T-helper 9 cell (primary cell): ENCODE measurements at regions not wholly inside any gene's neighbourhood (a gene's known extent, or its start where the extent isn't known, plus 50 kb on each side); places are given as distances from the start of the nearest gene placed in this dataset.
"Not testable (repeated sequence)": the region's sequence is repeated elsewhere in the genome, so short reads cannot be mapped to it uniquely, and the experiment has no call there.

Experiments
- DNase-seq: peaks from one replicate; pipeline ENCODE4 v3.0.0-alpha.2; 2020

DNA sequence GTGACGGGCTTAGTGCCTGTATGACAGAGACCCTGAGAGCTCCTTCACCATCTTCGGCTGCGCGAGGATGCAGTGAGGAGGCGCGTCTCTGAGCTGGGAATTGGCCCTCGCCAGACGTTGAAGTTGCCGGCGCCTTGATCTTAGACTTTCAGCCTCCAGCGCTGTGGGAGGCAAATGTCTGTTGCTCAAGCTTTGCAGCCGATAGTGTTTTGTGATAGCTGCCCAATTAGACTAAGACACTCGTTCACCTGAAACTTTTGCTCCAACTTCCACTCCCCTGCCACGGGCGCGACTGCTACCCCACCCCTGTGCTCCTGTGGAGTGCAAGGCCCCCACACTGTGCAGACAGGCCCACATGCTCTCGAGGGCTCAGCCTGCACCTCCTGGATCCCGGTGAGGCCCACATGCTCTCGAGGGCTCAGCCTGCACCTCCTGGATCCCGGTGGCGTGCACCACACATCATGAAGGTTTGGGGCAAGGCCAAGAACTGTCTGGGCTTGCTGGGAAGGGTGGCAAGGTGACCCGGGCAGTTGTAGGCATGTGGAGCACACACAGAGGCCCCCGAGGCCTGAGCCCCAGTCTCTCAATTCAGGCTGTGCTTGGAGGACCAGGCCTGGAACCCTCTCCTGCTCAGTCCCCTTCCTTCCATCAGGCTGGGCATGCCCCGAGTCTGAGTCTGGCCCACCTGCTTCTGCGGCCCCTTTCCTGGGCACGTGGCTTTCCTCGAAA is 324.6 kb downstream of the TMEM121 start:
- no peak for DNase-seq

GRCh38 chr14:105851716-105852377 is 325.5 kb downstream of the TMEM121 start:
- DNase-seq, result no peak

DNA sequence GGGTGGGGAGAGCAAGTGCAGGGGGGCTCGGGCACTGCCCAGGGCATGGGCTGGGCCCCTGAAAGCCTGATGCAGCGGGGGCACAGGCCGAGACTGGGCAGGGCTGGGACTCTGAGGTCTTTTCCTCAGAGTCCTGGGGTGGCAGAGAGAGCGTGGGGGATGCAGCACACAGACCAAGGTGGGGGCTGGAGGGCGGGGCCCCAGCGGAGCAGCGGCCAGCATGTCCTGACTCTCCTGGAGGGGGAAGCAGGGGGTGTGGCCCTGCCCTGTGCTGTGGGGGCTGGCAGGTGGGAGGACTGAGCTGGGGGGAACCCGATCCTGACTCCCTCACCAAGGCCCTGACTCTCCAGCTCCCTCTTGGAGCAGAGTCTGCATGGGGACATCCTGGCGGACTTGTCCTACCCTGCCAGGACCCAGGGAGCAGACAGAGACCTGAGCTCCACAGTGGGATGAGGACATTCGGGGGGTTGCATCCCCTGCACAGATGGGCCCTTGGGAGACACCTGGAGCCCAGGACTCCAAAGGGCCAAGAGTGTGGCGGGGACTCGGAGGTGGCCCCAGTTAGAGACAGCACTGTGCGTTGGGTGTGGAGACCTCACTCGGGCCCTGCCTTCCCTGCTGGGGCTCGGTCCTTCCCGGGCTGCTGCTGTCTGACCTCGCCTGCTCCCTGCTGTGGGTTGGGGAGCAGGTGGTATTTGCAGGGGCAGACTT is 326.1 kb downstream of the TMEM121 start:
- no peak for DNase-seq

DNA sequence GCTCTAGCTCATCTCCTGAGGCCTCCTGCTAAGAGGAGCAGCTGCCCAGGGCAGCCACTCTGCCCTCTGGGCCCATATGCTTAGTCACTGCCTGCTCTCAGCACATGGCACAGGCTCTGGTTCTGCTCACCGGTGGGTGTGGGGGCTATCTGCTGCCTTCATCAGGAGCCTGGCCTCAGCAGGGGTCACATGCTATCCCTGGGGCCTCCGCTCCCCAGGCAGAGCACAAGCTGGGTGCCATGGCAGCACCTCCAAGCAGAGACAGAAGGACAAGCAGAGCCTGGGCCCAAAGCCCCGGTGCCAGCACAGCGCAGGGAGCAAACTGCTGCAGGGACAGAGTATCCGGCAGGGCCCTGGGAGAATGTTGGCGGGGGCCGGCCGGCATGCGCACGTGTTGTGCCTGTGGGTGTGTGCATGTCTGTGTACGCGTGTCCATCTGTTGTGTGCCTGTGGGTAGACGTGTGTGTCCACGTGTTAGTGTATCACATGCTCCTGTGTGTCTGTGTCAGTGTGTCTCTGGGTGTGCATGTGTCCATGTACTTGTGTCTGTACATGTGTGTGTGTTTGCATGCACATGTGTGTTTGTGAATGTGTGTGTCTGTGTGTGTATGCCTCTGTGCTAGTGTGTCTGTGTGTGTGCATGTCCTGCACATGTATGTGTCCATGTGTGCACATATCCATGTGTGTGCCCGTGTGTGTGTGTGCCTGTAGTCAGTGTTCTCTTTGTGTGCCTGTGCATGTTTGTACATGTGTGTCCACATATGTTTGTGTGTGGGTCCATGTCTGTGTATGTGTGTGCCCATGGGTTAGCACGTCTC is 326.9 kb downstream of the TMEM121 start:
- no peak for DNase-seq

DNA sequence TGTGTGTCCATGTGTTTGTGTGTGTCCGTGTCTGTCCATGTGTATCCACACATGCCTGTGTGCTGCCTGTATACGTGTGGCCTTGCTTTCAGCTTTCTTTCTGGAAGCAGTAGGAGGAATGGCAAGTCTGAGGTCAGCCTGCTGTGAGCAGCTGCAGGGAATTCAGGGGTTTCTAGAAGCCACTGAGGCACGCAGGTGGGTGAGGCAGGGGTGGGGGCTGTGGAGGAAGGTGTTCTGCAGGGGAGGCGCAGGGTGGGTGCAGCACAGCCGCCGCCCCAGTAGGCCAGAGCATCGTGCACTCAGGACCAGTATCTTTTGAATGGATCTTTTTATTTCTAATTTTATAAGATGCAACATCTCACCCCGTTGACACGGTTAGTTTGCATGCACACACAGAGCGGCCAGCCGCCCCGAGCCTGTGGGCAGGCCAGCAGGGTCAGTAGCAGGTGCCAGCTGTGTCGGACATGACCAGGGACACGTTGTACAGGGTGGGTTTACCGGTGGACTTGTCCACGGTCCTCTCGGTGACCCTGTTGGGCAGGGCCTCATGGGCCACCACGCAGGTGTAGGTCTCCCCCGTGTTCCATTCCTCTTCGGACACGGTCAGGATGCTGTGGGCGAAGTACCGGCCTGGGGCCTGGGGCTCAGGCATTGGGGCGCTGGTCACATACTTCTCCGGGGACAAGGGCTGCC is 327.7 kb downstream of the TMEM121 start:
- no peak for DNase-seq

DNA sequence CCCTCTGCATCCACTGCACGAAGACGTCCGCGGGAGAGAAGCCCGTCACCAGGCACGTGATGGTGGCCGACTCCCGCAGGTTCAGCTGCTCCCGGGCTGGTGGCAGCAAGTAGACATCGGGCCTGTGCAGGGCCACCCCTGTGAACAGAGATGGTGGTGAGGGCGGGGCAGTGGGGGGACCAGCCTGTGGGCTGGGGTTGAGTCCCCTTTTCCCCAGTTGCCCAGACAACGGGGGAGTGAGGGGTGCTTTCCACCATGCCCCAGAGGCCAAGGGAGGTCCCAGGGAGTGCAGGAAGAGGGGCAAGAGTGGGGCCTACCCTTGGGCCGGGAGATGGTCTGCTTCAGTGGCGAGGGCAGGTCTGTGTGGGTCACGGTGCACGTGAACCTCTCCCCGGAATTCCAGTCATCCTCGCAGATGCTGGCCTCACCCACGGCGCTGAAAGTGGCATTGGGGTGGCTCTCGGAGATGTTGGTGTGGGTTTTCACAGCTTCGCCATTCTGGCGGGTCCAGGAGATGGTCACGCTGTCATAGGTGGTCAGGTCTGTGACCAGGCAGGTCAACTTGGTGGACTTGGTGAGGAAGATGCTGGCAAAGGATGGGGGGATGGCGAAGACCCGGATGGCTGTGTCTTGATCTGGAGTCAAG is 328.3 kb downstream of the TMEM121 start:
- no peak for DNase-seq

DNA sequence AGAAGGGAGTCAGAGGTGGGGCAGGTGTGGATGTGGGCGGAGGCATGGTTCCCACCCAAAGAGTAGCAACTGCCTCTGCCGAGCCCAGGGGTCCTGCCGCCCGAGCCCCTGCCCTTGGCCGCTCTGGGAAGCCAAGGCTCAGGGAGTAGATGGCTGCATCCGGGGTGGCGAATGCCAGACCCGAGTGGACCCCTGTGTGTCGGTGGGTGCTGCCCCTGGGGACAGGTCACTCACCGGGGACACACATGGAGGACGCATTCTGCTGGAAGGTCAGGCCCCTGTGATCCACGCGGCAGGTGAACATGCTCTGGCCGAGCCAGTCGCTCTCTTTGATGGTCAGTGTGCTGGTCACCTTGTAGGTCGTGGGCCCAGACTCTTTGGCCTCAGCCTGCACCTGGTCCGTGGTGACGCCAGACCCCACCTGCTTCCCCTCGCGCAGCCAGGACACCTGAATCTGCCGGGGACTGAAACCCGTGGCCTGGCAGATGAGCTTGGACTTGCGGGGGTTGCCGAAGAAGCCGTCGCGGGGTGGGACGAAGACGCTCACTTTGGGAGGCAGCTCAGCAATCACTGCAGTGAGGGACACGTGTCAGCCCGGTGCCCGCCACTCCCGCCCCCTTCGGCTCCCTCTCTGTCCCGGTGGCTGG is 329.0 kb downstream of the TMEM121 start:
- no peak for DNase-seq

DNA sequence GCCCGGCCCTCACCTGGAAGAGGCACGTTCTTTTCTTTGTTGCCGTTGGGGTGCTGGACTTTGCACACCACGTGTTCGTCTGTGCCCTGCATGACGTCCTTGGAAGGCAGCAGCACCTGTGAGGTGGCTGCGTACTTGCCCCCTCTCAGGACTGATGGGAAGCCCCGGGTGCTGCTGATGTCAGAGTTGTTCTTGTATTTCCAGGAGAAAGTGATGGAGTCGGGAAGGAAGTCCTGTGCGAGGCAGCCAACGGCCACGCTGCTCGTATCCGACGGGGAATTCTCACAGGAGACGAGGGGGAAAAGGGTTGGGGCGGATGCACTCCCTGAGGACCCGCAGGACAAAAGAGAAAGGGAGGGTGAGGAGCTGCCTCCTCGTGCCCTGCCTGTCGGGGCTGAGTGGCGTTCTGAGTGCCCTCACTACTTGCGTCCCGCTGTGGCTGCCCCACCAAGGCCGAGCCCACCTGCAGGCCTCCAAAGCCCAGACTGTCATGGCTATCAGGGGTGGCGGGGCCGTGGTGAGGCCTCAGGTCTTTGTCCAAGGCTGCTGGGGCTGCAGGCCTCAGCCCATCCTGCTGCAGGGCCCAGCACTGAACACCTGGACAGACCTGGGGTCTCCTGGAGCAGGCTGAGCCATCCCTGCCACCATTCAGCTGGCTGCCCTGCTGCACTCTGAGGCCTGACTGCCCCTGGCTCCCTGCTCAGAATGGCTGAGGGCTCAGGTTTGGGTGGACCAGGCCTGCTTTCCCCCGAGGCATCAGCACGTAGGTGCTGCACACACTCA is 329.7 kb downstream of the TMEM121 start:
- DNase-seq, result no peak

- no peak for DNase-seq
These were observed 330.4 kb downstream of the TMEM121 start for GRCh38 chr14:105856676-105857219.

DNA sequence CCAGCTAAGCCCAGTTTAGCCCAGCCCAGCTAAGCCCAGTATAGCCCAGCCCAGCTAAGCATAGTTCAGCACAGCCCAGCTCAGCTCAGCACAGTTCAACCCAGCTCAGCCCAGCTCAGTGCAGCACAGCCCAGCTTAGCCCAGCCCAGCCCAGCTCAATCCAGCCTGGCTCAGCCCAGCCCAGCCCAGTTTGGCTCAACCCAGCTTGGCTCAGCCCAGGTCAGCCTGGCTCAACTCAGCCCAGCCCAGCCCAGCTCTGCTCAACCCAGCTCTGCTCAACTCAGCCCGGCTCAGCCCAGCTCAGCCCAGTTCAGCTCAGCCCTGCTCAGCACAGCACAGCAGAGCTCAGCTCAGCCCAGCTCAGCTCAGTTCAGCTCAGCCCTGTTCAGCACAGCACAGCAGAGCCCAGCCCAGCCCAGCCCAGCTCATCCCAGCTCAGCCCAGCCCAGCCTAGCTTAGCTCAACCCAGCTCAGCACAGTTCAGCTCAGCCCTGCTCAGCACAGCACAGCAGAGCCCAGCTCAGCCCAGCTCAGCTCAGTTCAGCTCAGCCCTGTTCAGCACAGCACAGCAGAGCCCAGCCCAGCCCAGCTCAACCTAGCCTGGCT is 330.9 kb downstream of the TMEM121 start:
- no peak for DNase-seq

DNA sequence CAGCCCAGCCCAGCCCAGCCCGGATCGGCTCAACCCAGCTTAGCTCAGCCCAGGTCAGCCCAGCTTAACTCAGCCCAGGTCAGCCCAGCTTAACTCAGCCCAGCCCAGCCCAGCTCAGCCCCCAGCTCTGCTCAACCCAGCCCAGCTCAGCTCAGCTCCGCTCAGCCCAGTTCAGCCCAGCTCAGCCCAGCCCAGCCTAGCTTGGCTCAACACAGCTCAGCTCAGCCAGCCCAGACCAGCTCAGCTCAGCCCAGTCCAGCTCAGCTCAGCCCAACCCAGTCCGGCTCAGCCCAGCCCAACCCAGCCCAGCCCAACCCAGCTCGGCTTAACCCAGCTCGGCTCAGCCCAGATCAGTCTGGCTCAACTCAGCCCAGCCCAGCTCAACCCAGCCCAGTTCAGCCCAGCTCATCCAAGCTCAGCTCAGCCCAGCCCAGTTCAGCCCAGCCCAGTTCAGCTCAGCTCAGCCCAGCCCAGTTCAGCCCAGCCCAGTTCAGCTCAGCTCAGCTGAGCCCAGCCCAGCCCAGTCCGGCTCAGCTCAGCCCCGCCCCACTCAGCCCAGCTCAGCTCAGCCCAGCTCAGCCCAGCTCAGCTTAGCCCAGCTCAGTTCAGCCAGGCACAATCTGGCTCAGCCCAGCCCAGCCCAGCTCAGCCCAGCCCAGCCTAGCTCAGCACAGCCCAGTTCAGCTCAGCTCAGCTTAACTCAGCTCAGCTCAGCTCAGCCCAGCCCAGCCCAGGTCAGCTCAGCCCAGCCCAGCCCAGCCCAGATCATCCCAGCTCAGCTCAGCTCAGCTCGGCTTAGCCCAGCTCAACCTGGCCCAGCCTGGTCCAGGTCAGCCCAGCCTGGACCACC is 331.7 kb downstream of the TMEM121 start:
- DNase-seq, result no peak

DNA sequence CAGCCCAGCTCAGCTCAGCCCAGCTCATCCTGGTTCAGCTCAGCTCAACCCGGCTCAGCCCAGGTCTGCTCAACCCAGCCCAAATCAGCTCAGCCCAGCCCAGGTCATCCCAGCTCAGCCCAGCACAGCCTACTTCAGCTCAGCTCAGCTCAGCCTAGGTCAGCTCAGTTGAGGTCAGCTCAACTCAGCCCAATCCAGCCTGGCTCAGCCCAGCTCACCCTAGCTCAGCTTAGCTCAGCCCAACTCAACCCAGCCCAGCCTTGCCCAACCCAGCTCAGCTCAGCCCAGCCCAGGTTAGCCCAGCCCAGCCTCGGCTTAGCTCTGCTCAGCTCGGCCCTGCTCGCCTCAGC is 332.3 kb downstream of the TMEM121 start:
- no peak for DNase-seq

GRCh38 chr14:105859073-105859716 is 332.8 kb downstream of the TMEM121 start:
- not testable (repeated sequence) for DNase-seq

- no peak for DNase-seq
These were observed 333.6 kb downstream of the TMEM121 start for GRCh38 chr14:105859717-105860614.

DNA sequence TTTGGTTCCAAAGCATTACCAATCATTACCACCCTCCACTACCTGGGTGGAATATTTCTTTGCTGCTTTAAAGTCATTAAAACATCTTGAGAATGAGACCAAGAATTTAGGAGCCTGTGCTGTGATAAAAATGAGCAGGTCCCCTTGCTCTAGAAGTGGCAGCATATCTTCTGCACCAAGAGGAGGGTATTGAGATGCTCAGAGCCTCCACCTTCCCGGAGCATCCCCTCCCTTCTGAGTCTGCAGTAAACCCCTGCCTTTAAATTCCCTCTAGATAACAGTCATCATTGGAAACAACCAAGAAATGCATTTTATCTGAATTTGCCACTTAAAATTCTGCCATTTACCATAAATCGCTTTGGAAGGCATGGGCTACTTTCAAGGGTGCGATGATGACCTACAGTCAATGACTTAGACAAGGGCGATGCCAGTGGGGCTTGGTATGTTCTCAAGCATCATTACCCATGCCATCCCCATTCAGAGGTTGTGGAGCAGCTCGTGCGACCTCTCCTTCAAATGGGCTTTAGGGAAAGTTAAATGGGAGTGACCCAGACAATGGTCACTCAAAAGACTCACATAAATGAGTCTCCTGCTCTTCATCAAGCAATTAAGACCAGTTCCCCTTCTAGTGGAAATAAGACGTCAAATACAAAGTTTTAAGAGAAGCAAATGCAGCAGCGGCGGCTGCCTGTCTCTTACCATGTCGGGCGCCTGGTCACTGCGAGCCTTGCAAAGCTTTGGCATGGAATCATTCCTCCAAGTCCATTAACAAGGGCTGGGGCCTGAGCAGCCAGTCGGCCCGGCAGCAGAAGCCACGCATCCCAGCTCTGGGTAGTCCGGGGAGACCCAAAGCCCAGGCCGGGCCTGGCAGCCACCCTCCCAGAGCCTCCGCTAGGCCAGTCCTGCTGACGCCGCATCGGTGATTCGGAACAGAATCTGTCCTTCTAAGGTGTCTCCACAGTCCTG is 334.5 kb downstream of the TMEM121 start:
- no peak for DNase-seq

GRCh38 chr14:105861985-105862465 is 335.6 kb downstream of the TMEM121 start:
- DNase-seq, result no peak
